Frontal cortex (tissue), 3 donors: ENCODE measurements at regions not wholly inside any gene's neighbourhood (a gene's known extent, or its start where the extent isn't known, plus 50 kb on each side); places are given as distances from the start of the nearest gene placed in this dataset.

Source experiments
- DNase-seq, 2 donors: peaks; one replicate each; pipeline ENCODE4 v3.0.0; 2012; ENCODE audit warnings: low spot score in 2 of 2
- FAIRE-seq: peaks from 2 replicates; lab custom pipeline; 2012; peaks lifted over from hg19 to GRCh38; lab: Jason Lieb, UNC
- donor health status: control.
- donor health status: control.
- donor health status: control.

DNA sequence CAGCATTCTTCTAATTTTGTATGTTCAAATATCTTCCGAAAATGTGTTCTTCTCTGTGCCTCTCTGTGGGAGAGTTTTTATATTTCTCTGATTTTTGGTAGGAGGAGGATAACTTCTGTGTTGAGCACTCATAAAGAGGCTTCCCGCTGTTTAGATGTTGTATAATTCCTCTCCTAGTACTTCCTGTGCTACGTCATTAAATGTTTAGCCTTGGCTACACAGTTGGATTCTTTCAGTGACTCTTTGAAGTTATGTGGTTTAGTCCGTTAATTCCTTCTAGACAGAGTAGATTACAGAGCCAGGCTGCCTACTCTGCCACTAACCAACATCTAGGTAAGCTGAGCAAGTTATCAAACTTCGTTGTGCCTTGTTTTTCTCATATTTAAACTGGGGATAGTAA is 302.6 kb downstream of the OSTF1 start:
- FAIRE-seq (no peak), DNase-seq (no peak)

DNA sequence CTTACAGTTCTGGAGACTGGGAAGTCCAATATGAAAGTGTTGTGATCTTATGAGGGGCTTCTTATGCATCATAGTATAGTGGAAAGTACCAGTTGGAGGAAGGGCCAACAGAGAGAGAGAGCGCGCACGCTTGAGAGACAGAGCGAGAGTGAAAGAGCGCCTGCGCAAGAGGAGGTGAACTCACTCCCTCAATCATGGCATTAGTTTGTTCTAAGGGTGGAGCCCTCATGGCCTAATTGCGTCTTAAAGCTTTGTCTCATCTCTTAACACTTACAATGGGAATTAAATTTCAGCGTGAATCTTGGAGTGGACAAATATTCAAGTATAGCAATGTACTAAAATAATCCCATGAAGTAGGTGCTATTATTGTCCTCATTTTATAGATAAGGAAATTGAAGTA is 303.2 kb downstream of the OSTF1 start:
- no peak for FAIRE-seq
- no peak for DNase-seq

DNA sequence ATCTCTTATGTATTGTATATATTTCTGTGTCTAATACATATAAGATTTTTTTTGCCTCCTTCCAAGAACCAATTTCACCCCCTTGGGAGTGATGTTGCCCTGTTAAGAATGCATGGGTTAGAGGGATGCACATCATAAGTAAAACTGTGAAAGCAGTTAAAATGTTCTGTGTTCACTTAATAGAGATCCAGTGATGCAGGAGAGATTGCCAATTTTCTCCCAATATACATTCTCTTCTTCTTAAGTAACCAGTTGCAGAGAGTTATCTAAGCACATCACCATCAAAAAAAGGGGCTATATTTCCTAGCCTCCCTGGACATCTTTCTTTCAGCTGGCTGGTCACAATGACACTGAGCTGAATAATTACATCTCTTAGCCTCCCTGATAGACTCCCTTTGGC is 307.0 kb downstream of the OSTF1 start:
- no peak for DNase-seq

DNA sequence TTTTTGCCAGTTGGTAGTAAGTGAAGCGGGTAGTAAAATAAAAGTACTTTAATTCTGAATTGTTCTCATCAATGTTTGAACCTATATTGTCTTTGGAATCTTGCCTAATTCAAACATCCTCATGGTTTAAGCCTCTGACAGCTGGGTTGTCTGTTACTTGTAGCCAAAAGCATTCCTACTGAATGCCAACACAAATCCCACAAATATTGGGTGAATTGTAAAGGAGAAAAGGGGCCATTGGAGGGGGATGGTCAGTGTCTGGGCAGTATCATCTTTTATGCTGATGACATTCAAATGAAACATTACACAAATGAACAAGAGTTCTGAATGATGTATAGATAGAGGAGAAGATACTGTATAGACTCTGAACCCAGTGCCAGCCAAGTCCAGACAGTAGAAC is 309.5 kb downstream of the OSTF1 start:
- DNase-seq (no peak), FAIRE-seq (no peak)

More for the DNA sequence above, 307.0 kb downstream of the OSTF1 start:
- no peak for FAIRE-seq

DNA sequence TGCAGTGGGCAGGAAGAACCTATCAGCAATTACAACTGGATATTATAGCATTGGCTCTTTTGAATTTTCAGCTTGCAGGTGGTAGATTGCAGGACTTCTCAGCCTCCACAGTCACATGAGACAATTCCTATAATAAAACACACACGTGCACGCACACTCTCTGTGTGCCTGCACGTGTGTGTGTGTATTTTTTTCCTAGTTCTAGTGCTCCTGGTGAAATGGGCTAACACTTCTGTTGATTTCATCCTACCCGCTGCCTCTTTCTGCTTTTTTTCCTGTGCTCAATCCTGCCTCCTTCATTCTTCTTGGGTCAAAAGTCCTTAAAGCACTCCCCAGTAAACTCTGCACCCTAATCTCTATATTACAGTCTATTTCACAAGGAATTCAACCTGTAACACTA is 320.1 kb downstream of the OSTF1 start:
- DNase-seq (no peak), FAIRE-seq (no peak)

DNA sequence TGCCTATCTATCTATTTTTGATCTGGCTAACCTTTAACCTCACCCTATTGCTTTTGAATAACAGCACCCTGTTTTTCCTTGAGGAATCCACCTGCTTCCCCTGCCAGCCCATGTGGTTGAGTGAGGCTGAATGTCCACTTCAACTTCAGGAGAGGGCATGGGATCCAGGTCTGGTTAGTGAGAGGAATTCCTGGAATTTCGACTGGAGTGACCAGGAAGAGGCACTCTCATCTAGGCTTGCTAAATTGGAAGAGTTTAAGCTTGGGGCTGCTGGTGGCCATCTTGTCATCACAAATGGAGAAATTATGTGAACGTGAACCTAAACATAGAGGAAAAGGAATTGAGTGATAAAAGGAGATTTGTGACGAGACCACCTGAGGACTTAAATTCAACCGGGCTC is 322.1 kb downstream of the OSTF1 start:
- FAIRE-seq, result no peak

DNA sequence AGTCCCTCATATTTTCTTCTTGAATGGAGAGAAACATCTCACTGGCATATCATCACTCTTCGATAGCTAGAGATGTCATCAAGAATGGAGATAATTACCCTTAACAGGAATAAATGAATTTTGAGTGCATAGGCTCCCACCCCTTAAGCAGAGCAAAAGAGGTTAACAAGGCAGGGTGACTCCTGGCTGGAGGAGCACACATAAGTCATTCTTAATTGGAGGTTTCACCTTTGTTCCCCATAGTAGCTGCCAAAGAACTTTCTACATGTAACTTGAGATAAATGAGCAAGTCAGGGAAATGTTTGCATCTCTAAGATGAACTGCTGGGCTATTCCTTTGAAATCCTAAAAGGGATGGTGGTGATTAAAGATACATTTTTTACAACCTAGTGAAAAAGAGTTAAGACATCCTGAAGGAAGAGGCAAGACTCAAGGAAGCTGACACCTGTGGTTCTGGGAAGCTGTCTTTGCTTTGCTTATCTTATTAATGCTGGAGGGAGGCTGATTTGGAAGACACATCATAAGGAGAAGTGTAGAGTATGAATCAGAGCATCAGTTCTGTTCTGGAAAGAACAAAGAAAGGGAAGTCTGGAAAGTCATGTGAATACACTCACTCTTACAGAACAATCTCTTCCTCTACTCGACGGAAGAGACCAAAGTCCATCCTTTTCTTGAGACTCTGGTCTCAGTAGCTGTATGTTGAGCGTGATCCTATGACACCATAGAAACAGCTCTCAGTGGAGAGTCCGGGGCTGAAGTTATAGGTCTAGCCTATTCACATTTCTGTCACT is 326.3 kb downstream of the OSTF1 start:
- FAIRE-seq, result no peak

More for the DNA sequence above, 322.1 kb downstream of the OSTF1 start:
- DNase-seq, result no peak

DNA sequence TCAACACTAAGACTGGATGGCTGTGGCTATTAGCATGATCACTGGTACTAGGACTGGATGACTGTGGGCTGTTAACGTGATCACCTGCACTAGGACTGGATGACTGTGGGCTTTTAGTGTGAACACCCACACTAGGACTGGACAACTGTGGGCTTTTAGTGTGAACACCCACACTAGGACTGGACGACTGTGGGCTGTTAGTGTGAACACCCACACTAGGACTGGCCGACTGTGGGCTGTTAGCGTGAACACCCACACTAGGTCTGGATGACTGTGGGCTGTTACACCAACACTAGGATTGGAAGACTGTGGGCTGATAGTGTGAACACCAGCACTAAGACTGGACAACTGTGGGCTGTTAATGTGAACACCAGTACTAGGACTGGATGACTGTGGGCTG is 329.2 kb downstream of the OSTF1 start:
- FAIRE-seq, result no peak
- DNase-seq, result no peak

More for the DNA sequence above, 326.3 kb downstream of the OSTF1 start:
- no peak for DNase-seq

DNA sequence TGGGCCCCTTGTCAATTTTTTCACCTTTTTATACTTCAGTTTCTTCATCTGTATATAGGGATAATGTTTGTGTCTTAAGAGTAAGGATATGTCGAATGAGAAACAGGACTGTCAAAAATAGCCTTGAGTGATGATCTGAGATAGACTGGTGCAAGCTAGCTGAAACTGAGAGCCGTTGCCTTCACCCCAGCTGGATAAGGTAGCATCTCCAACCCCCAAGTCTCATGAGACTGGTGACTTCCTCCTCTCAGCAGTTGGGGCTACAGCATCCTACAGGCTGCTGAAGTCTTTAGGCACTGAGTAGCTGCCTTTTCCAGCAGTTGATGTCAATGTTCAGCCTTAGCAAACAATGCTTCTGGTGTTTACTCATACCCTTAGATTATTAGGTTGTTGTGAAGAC is 330.2 kb downstream of the OSTF1 start:
- no peak for FAIRE-seq
- DNase-seq, result no peak

DNA sequence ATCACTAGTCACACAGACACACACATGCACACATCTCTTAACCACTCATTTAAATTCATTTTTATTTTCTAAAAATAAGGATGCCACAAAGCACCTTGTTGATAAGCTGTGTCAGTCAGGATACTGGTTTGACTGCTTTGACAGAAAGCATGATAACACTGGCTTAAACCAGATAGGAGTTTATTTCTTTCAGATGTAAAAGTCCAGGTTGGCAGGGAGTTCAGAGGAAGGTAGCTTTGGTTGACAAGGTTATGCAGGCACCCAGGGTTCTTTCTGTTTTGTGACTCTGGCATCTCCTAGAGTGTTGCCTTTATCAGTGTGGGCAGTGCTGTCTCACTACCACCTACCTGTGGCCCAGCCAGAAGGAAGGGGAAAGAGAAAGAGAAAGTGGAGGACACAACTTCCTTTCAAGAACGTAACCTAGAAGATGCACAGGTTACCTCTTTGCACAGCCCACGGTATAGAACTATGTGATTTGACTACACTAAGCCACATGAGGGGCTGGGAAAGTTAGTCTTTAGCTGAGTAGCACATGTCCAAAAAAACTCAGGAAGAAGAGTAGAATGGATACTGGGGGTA is 334.7 kb downstream of the OSTF1 start:
- no peak for FAIRE-seq
- DNase-seq, result no peak

DNA sequence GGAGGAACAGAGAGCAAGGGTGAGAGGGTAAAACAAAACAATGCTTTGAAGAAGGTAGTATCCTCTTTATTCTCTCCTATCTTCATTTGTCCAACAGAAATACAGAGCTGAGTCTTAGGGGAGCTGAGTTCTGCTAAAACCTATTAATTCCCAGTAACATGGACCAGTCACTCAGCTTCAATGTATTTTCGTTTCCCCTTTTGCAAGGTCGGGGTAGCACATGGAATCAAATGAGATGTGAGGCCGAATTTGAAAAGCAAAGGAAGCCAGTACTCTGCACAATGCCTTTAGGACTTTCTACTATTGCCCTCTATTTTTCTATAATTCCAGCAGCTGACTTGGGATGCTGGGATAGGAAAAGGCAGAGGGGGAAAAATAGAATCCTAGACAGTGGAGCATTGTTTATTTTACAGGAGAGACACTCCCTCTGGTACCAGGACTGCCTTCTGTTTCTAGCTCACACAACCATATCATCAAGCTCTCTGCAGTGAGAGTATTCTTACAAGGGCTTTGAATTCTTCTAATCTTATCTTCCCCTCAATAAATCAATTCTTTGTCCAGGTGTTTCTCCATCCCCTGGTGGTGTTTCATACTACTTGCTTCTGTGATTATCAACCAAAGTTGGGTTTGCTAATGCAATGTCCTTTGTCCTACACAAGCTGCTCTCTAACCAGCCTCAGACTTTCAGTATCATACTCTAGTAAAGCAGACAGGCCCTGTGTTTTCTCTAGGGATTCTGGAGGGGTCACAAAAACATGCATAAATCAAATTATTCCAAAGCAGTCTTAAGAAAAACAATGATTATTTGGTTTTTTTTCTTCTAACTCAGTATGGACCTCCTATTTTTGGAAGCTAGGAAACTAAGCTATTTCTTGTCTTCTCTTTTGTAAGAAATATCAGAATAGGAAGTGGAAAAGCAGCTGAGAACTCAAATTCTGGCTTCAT is 341.5 kb downstream of the OSTF1 start:
- no peak for FAIRE-seq
- no peak for DNase-seq

DNA sequence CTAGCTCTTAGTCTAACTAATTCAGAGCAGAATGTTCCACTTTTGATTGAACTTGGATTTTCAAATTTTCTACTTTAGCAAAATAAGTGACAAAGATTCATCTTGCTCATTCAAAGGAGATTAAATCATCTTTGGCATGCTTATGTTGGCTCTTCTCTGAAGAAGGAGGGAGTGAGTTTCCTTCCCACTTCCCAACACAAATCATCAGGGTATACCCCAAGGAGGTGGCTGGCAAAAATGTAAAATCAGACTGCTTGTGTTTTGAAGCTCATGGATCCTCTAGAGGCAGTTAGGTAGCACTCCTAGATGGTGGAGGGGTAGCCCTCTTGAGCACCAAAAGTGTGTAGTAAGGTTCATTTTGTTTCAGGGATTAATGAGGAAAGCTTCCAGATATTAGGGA is 343.1 kb downstream of the OSTF1 start:
- DNase-seq, result no peak
- no peak for FAIRE-seq

DNA sequence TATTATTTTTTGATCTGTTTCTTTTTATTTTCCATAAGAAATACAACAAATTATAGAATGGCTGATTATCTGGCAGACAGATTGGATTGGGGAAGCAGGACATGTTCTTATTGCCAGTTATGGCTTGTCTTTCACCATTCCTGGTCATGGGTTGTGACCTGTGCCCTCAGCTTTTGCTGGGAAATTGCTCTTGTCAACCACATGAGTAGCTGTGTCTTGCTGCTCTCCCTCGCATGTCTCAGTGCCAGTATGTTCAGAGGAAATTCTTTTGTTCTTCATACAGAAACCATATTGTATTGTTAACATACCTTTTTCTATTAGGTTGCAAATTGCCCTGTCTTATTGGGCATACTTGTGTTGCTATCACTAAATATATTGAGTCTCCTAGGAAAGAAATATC is 344.1 kb downstream of the OSTF1 start:
- FAIRE-seq, result no peak

DNA sequence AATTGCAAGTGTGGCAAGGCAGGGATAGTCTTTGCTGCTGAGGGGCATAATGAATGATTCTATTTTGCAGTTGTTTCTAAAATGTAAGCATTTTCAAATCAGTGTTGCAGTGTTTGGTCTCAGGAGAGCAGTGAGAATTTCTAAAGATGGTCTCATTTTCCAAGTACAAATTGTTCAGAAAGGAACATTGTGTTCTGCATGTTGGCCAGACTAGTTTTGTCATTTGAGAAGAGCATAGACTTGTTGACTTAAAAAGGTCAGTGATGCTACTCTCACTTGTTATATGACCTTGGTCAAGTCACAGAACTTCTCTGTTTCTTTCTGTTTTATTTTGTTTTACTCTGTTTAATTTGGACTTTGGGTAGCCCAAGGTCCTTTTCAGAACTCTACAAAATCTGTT is 344.6 kb downstream of the OSTF1 start:
- no peak for DNase-seq
- FAIRE-seq, result no peak

More for the DNA sequence above, 344.1 kb downstream of the OSTF1 start:
- no peak for DNase-seq

DNA sequence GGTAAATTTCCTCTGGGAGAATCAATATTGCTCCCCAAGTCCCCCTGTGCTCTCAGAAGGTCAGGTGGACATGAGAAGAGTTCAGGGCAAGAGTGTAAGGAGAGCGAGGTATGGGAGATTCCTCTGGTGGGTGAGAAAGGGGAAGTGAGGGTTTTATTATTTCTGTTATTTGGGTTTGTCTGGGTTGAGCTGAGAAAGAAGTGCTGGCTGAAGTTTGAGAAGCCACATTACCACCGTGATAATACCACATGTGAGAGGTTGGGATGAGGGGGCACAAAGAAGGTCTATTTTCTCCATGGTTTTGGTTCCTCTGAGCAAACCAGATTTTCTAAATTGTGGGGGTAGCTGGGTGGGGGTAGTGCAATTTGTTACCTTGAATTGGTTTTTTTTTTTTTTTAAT is 350.4 kb downstream of the OSTF1 start:
- FAIRE-seq (no peak), DNase-seq (no peak)

DNA sequence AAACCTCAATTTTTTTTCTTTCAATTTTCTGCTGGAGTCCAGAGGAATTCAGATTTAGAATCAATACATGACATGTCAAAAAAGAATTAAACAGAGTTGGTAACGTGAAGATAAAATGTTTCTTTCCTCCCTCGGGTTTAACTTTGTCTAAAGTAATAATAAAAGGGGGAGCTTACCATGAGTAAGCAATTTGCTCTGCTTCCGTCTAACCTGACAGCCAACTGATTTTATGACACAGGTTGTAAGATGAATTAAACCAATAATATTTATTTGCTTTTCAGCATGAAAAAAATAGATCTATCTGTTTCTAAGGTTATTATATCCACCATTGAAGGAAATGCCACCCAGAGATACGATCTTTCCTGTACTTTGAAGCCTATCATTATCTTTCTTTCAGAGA is 352.6 kb downstream of the OSTF1 start:
- no peak for DNase-seq
- FAIRE-seq, result no peak

DNA sequence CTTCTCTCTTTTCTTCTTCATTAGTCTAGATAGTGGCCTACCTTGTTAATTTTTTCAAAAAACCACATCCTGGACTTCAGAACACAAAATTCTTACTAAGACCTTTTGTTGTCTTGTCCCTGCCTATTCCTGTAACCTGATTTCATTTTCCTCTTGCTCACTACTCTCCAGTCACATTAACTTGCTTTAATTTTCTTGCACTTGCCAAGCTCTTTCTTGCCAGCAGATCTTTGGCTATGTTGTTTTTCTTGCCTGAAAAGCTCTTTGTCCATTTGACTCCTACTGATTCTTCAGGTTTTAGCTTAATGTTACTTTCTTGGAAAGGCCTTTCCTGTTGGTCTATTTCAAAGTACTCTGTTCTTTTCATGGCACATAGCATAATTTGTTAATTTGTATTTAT is 356.8 kb downstream of the OSTF1 start:
- DNase-seq (no peak), FAIRE-seq (no peak)

DNA sequence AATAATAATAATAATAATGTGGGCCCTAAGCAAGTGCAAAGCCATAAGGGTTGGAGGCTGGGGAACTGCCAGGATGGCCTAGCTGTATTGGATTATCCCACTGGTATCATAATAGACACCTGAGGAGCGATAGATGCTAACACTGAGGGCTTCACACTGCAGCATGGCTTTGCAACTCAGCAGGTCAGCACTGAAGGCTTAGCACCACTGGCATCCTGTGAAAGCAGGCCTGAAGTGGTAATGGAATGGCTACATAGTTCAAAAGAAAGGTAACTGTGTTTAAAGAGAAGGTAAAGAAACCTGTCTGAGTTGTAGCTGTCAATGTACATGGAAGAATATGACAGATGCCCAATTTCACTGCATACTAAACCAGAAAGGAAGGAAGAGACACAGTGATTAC is 359.0 kb downstream of the OSTF1 start:
- no peak for DNase-seq
- FAIRE-seq, result no peak

DNA sequence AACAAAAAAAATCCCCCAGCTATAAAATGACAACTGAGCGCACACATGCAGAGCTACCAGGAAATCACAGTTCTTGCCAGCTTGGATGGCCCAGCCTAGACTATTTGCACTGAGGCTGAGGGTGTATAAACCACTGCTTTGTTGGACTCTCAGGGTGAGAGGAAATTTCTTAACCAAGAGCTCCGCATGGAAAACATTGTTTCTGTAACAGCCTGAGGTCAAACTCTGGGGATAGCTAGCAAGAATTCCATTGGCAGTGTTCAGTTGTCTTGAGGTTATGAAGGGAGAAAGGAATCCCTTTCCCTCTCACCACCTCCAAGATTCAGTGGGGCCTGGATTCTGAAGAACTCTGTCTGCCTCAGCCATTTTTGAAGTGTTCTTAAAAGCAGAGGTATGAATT is 360.0 kb downstream of the OSTF1 start:
- FAIRE-seq (no peak), DNase-seq (no peak)

DNA sequence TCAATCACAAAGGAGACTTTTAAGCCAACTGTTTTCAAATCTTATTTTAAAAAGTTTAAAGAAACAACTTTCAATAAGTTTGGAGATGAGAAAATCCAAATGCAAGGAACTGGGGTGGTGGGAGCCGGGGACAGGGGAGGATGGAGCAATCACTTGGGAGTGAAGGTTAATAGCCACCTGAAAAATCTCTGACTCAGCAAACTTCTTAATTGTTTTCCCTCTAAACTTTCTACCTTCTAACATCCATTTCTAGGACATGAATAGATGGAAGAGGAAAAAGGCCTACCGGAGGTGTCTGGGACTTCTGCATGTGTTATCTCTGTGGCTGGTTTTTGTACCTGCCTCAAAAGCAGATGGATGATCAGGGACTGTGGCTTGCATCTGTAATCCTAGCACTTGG is 360.6 kb downstream of the OSTF1 start:
- FAIRE-seq, result no peak
- DNase-seq, result no peak

DNA sequence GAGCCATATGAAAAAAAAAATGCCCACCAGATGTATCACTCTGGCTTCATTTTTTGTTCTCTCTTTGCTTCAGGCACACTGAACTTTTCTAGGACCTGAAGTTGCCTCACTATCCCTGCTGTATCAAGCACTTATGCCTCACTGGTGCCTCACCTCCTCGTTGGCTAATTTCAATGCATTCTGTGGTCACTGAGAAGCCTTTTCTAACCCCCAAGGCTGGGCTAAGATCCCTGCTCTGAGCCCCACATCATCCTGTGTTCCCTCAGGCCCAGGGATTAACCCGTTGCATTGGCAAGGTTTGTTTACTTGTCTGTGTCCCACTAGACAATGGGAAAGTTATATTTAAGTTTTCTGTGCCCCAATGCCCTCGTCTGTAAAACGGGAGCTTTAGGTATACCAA is 362.7 kb downstream of the OSTF1 start:
- no peak for DNase-seq
- FAIRE-seq, result no peak
